H1 (cell line): ENCODE measurements at regions not wholly inside any gene's neighbourhood (a gene's known extent, or its start where the extent isn't known, plus 50 kb on each side); places are given as distances from the start of the nearest gene placed in this dataset.

Experiments used
- CTCF ChIA-PET: fragments of 300-600 bp; sonication (Branson Sonifier 250); formaldehyde crosslinking; loops from one replicate; lab custom pipeline; 2021; ENCODE audit not compliant: partially characterized antibody; lab: Charles Lee
- POLR2A ChIA-PET: fragments of 300-600 bp; sonication (Branson Sonifier 250); formaldehyde crosslinking; loops from one replicate; lab custom pipeline; 2021; ENCODE audit warnings: inconsistent platforms; ENCODE audit not compliant: partially characterized antibody; lab: Charles Lee
- DNase-seq, 2 experiments: peaks; one replicate each; pipeline versions ENCODE4 v3.0.0 to v3.0.0-alpha.2; 2010 to 2022; ENCODE audit warnings: low spot score in 2 of 2, low read depth in 1 of 2, mixed read lengths in 1 of 2
- FAIRE-seq: peaks from 2 replicates; lab custom pipeline; 2011; peaks lifted over from hg19 to GRCh38; lab: Jason Lieb, UNC
- H2AFZ ChIP-seq: 2 replicates; pipeline ENCODE4 v1.8.1; 2012; ENCODE audit warnings: low read length, inconsistent platforms
- H2AK5ac ChIP-seq: 2 replicates; pipeline ENCODE4 v1.6.1; 2013; ENCODE audit warnings: low read depth, low read length
- H2BK120ac ChIP-seq: replicated peaks from 2 replicates; pipeline ENCODE3; 2013; ENCODE audit warnings: low read depth, low read length, inconsistent platforms
- H2BK12ac ChIP-seq: 2 replicates; pipeline ENCODE4 v1.6.1; 2013; ENCODE audit warnings: low read depth, low read length
- H2BK15ac ChIP-seq: 2 replicates; pipeline ENCODE4 v1.6.1; 2013; ENCODE audit warnings: low read length
- H2BK20ac ChIP-seq: 2 replicates; pipeline ENCODE4 v1.6.1; 2013; ENCODE audit warnings: low read length
- H2BK5ac ChIP-seq: 2 replicates; pipeline ENCODE4 v1.6.1; 2013; ENCODE audit warnings: low read depth, low read length
- H3K14ac ChIP-seq: 2 replicates; pipeline ENCODE4 v1.6.1; 2013; ENCODE audit warnings: inconsistent platforms; ENCODE audit not compliant: insufficient read length
- H3K18ac ChIP-seq: 2 replicates; pipeline ENCODE4 v1.6.1; 2013; ENCODE audit warnings: low read length; ENCODE audit errors: extremely low read depth
- H3K23ac ChIP-seq: 2 replicates; pipeline ENCODE4 v1.6.1; 2013; ENCODE audit warnings: inconsistent platforms; ENCODE audit not compliant: insufficient read length
- H3K23me2 ChIP-seq: 2 replicates; pipeline ENCODE4 v1.6.1; 2013; ENCODE audit warnings: low read depth, low read length
- H3K27ac ChIP-seq: 2 replicates; pipeline ENCODE4 v1.6.1; 2011; ENCODE audit warnings: low read depth, low read length, inconsistent platforms
- H3K27me3 ChIP-seq, 4 experiments: replicated peaks in 1 of 4; 1 replicate in 1 of 4; 2 replicates in 3 of 4; pipeline versions ENCODE4 v1.6.1 to v1.8.1; 2011 to 2013; ENCODE audit warnings: low read length in 3 of 4, mild to moderate bottlenecking in 3 of 4, inconsistent platforms in 2 of 4, mixed read lengths in 2 of 4, moderate library complexity in 1 of 4; ENCODE audit not compliant: control insufficient read depth in 3 of 4, insufficient read depth in 3 of 4; ENCODE audit errors: extremely low read depth in 1 of 4
- H3K36me3 ChIP-seq, 4 experiments: 2 replicates each; pipeline versions ENCODE4 v1.6.1 to v1.8.1; 2011 to 2013; ENCODE audit warnings: mild to moderate bottlenecking in 4 of 4, low read length in 3 of 4, moderate library complexity in 2 of 4, control low read depth in 1 of 4, inconsistent platforms in 1 of 4; ENCODE audit not compliant: insufficient read depth in 4 of 4, control insufficient read depth in 2 of 4
- H3K4ac ChIP-seq: replicated peaks from 2 replicates; pipeline ENCODE3; 2013; ENCODE audit warnings: low read length, low read depth, mixed read lengths, inconsistent platforms; ENCODE audit not compliant: insufficient read length
- H3K4me1 ChIP-seq, 4 experiments: replicated peaks in 1 of 4; 1 replicate in 1 of 4; 2 replicates in 3 of 4; pipeline versions ENCODE4 v1.6.1 to v1.8.1; 2011 to 2013; ENCODE audit warnings: low read length in 3 of 4, inconsistent platforms in 2 of 4, mixed read lengths in 1 of 4; ENCODE audit not compliant: insufficient read depth in 4 of 4, control insufficient read depth in 3 of 4
- H3K4me2 ChIP-seq, 2 experiments: 2 replicates each; pipeline versions ENCODE4 v1.6.1 to v1.8.1; 2011 to 2013; ENCODE audit warnings: low read depth in 2 of 2, low read length in 2 of 2, control low read depth in 1 of 2, inconsistent platforms in 1 of 2, mild to moderate bottlenecking in 1 of 2; ENCODE audit not compliant: insufficient read depth in 1 of 2
- H3K4me3 ChIP-seq, 4 experiments: fragments of 200-600, 300-600 bp in 1 of 4; sonication (generic), shearing (Covaris generic), sonication (Bioruptor Twin) in 1 of 4; 2 replicates each; pipeline versions ENCODE4 v1.5.1 to v1.8.1; 2011 to 2016; ENCODE audit warnings: low read length in 4 of 4, low read depth in 3 of 4, control low read depth in 2 of 4, inconsistent platforms in 2 of 4, mild to moderate bottlenecking in 2 of 4, mixed read lengths in 1 of 4, moderate library complexity in 1 of 4; ENCODE audit not compliant: insufficient read depth in 2 of 4; ENCODE audit errors: extremely low read depth in 1 of 4
- H3K56ac ChIP-seq: replicated peaks from 2 replicates; pipeline ENCODE3; 2013; ENCODE audit warnings: low read depth, mild to moderate bottlenecking, mixed read lengths, low read length, inconsistent platforms; ENCODE audit not compliant: insufficient read length
- H3K79me1 ChIP-seq: 2 replicates; pipeline ENCODE4 v1.6.1; 2013; ENCODE audit warnings: low read depth, low read length, control low read depth
- H3K79me2 ChIP-seq, 2 experiments: 2 replicates each; pipeline versions ENCODE4 v1.6.1 to v1.8.1; 2012 to 2013; ENCODE audit warnings: low read length in 2 of 2, mild to moderate bottlenecking in 2 of 2, inconsistent platforms in 1 of 2; ENCODE audit not compliant: insufficient read depth in 2 of 2, control insufficient read depth in 1 of 2
- H3K9ac ChIP-seq, 4 experiments: replicated peaks in 1 of 4; 1 replicate in 1 of 4; 2 replicates in 3 of 4; pipeline versions ENCODE4 v1.6.1 to v1.8.1; 2011 to 2013; ENCODE audit warnings: low read depth in 3 of 4, low read length in 3 of 4, control low read depth in 2 of 4, mild to moderate bottlenecking in 2 of 4, moderate library complexity in 2 of 4, inconsistent platforms in 1 of 4; ENCODE audit errors: extremely low read depth in 1 of 4
- H3K9me3 ChIP-seq, 2 experiments: 2 replicates each; pipeline versions ENCODE4 v1.6.1 to v1.8.1; 2012 to 2013; ENCODE audit warnings: mild to moderate bottlenecking in 2 of 2, moderate library complexity in 2 of 2, control low read depth in 1 of 2, inconsistent platforms in 1 of 2, low read depth in 1 of 2, low read length in 1 of 2, mixed read lengths in 1 of 2; ENCODE audit not compliant: insufficient read depth in 2 of 2
- H4K20me1 ChIP-seq, 2 experiments: replicated peaks in 1 of 2; 2 replicates each; pipeline versions ENCODE3 to v1.8.1; 2011 to 2013; ENCODE audit warnings: inconsistent platforms in 2 of 2, low read length in 2 of 2, mild to moderate bottlenecking in 1 of 2; ENCODE audit not compliant: insufficient read depth in 2 of 2, control insufficient read depth in 1 of 2
- H4K5ac ChIP-seq: 2 replicates; pipeline ENCODE4 v1.6.1; 2013; ENCODE audit warnings: low read length, low read depth, mixed read lengths, inconsistent platforms; ENCODE audit not compliant: insufficient read length
- H4K8ac ChIP-seq: 2 replicates; pipeline ENCODE4 v1.8.0; 2013; ENCODE audit warnings: mild to moderate bottlenecking, moderate library complexity, low read length, inconsistent platforms; ENCODE audit not compliant: insufficient read depth; ENCODE audit errors: extremely low read depth
- H4K91ac ChIP-seq: replicated peaks from 2 replicates; pipeline ENCODE3; 2013; ENCODE audit warnings: low read length, mixed read lengths, inconsistent platforms; ENCODE audit not compliant: insufficient read length
- ASH2L ChIP-seq: fragments of 200-600, 300-600 bp; sonication (generic); IDR thresholded peaks from one replicate; pipeline ENCODE4 v1.7.1; 2017; ENCODE audit warnings: low read length
- BCL11A ChIP-seq, 2 experiments: IDR thresholded peaks; one replicate each; pipeline ENCODE4 v1.6.1; 2011; ENCODE audit warnings: low read depth in 2 of 2, low read length in 2 of 2, mild to moderate bottlenecking in 2 of 2
- CEBPB ChIP-seq: IDR thresholded peaks from 2 replicates; pipeline ENCODE4 v1.6.1; 2012; ENCODE audit warnings: low read depth, low read length
- EP300 ChIP-seq, 2 experiments: IDR thresholded peaks; 1 replicate in 1 of 2; 2 replicates in 1 of 2; pipeline ENCODE4 v1.6.1; 2011 to 2012; ENCODE audit warnings: low read depth in 2 of 2, low read length in 2 of 2, mild to moderate bottlenecking in 2 of 2, borderline replicate concordance in 1 of 2, inconsistent platforms in 1 of 2, moderate library complexity in 1 of 2
- FOSL1 ChIP-seq: IDR thresholded peaks from 2 replicates; pipeline ENCODE4 v1.6.1; 2011; ENCODE audit warnings: mild to moderate bottlenecking, low read depth, low read length, moderate library complexity; ENCODE audit not compliant: insufficient read depth
- MAX ChIP-seq: IDR thresholded peaks from 2 replicates; pipeline ENCODE4 v1.6.1; 2012; ENCODE audit warnings: inconsistent platforms
- NANOG ChIP-seq: IDR thresholded peaks from 2 replicates; pipeline ENCODE4 v1.6.1; 2011; ENCODE audit warnings: low read length, low read depth, mild to moderate bottlenecking, inconsistent platforms; ENCODE audit not compliant: insufficient read depth, poor library complexity, severe bottlenecking
- POLR2A ChIP-seq, 2 experiments: IDR thresholded peaks; 1 replicate in 1 of 2; 2 replicates in 1 of 2; pipeline ENCODE4 v1.6.1; 2011; ENCODE audit warnings: low read depth in 2 of 2, low read length in 2 of 2, mild to moderate bottlenecking in 2 of 2; ENCODE audit errors: control extremely low read depth in 1 of 2
- POLR2AphosphoS5 ChIP-seq: IDR thresholded peaks from 2 replicates; pipeline ENCODE4 v1.6.1; 2011; ENCODE audit warnings: low read depth, low read length
- RFX5 ChIP-seq: IDR thresholded peaks from 2 replicates; pipeline ENCODE4 v1.6.1; 2011; ENCODE audit warnings: low read depth, low read length, improper control_type of control experiment, borderline replicate concordance
- SIX5 ChIP-seq: IDR thresholded peaks from 2 replicates; pipeline ENCODE4 v1.6.1; 2011; ENCODE audit warnings: mild to moderate bottlenecking, low read depth, low read length
- USF2 ChIP-seq: IDR thresholded peaks from 2 replicates; pipeline ENCODE4 v1.6.1; 2011; ENCODE audit warnings: low read length, improper control_type of control experiment
- WGBS, 2 experiments: shearing (Covaris generic) in 1 of 2; methylation state at CpG; one replicate each; pipeline versions ENCODE4 v1.1.6 to v1.1.7; 2013 to 2015; ENCODE audit warnings: low lambda C conversion rate in 2 of 2, mixed read lengths in 2 of 2, inconsistent platforms in 1 of 2, low coverage in 1 of 2, missing lambda C conversion rate in 1 of 2; ENCODE audit not compliant: insufficient replicate concordance in 2 of 2, insufficient coverage in 1 of 2, insufficient read length in 1 of 2; ENCODE audit errors: extremely low coverage in 1 of 2, missing lambda C conversion rate in 1 of 2; 5-methylcytosine and 5-hydroxymethylcytosine counted together

DNA sequence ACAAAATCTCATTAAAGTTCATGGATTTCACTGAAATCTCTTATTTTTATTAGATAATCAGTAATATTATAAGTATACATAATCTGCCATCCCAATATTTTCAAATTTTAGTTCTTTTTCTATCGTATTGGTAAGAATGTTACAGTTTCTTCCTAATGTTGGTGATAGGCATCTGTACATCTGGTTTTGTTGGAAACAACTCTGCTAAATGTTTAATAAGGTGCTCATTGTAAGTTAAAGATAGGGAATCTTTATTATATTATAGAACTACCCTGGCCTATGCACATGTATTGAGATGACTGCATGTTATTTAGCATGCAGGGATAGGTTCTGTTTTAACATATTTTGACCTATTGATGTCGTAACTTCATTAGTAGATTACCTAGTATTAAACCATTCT lies 188.6 kb upstream of the PRPS1L1 start:
- POLR2A ChIA-PET, result no interaction called here
- H3K23ac ChIP-seq, result no peak overlapping the region
- no peak for FAIRE-seq
- TF ChIP-seq EP300 (IDR thresholded peaks at IDR 0.05; ENCODE audit: borderline replicate concordance in 1 of 2, low read depth in 2 of 2, low read length in 2 of 2) (no peak), RFX5 (no peak), ASH2L (no peak), NANOG (no peak), SIX5 (no peak), USF2 (no peak), POLR2AphosphoS5 (no peak), CEBPB (no peak), BCL11A (IDR thresholded peaks at IDR 0.05; ENCODE audit: low read depth in 2 of 2, low read length in 2 of 2) (no peak), MAX (no peak), POLR2A (IDR thresholded peaks at IDR 0.05; ENCODE audit: control extremely low read depth in 1 of 2, low read depth in 2 of 2, low read length in 2 of 2) (no peak), FOSL1 (no peak)

More for the DNA sequence above, 188.6 kb upstream of the PRPS1L1 start:
- H2BK20ac ChIP-seq, result no peak overlapping the region
- no peak overlapping the region for H2BK12ac ChIP-seq
- H3K14ac ChIP-seq, result no peak overlapping the region
- no peaks in the 10 kb centered on the region for H3K9me3 ChIP-seq
- H3K27me3 ChIP-seq, result no peaks in the 10 kb centered on the region
- no peak overlapping the region for H2BK15ac ChIP-seq
- no peak overlapping the region for H4K91ac ChIP-seq
- H3K4me1 ChIP-seq, result no peaks in the 10 kb centered on the region
- no peak overlapping the region for H2BK120ac ChIP-seq
- H3K36me3 ChIP-seq, result no peaks in the 10 kb centered on the region
- H3K4me2 ChIP-seq, result no peak overlapping the region
- H2AK5ac ChIP-seq, result no peak overlapping the region
- no peaks in the 10 kb centered on the region for H3K79me1 ChIP-seq
- H4K20me1 ChIP-seq, result no peaks in the 10 kb centered on the region
- H4K8ac ChIP-seq, result no peak overlapping the region
- H3K56ac ChIP-seq, result no peak overlapping the region
- no peak overlapping the region for H3K9ac ChIP-seq
- no peak for DNase-seq
- no peak overlapping the region for H4K5ac ChIP-seq
- H3K27ac ChIP-seq, result no peak overlapping the region
- no peak overlapping the region for H3K4me3 ChIP-seq
- CTCF ChIA-PET, result interaction anchor here (0.7 to 5.3 kb wide), 9 partner anchors 9 to 290 kb away, joined by 3 to 40 read pairs (median 4); no protein-coding TSS in a partner anchor
- H2BK5ac ChIP-seq, result no peak overlapping the region
- no peaks in the 10 kb centered on the region for H3K79me2 ChIP-seq
- no peak overlapping the region for H3K18ac ChIP-seq
- H3K4ac ChIP-seq, result no peak overlapping the region
- no peaks in the 10 kb centered on the region; the same call in 1 of the 2 replicates for H3K23me2 ChIP-seq
- 84% methylated on average over 2 of the region's 2 CpGs; no CpG with 5 or more reads in 1 of the 2 experiments for WGBS, 2 experiments
- H2AFZ ChIP-seq, result no peak overlapping the region
